ENCODE measurements at regions not wholly inside any gene's neighbourhood (a gene's known extent, or its start where the extent isn't known, plus 50 kb on each side); places are given as distances from the start of the nearest gene placed in this dataset.

GRCh38 chr12:125240717-125241116 is 175.5 kb downstream of the AACS start:
- TF ChIP-seq CTCF (IDR thresholded peaks at IDR 0.05) = no peak
- H3K27me3 ChIP-seq = peaks cover 17% of the 10 kb centered on the region
- H3K9me3 ChIP-seq = no peaks in the 10 kb centered on the region
- intact Hi-C loops (cut with DNase I) = no loop called here
- no peak for DNase-seq
- no peak overlapping the region for H3K4me3 ChIP-seq
- no peak overlapping the region for H3K27ac ChIP-seq
- ATAC-seq = no peak
- no peaks in the 10 kb centered on the region for H3K36me3 ChIP-seq
- no peaks in the 10 kb centered on the region for H3K4me1 ChIP-seq

GRCh38 chr12:125243811-125244210 is 178.6 kb downstream of the AACS start:
- Histone ChIP-seq H3K4me3 (no peak overlapping the region), H3K4me1 (no peaks in the 10 kb centered on the region), H3K9me3 (no peaks in the 10 kb centered on the region), H3K27ac (no peak overlapping the region), H3K27me3 (peaks cover 23% of the 10 kb centered on the region), H3K36me3 (no peaks in the 10 kb centered on the region)
- DNase-seq (no peak), ATAC-seq (no peak)
- no peak for TF ChIP-seq CTCF (IDR thresholded peaks at IDR 0.05)
- intact Hi-C loops (cut with DNase I) = no loop called here

DNA sequence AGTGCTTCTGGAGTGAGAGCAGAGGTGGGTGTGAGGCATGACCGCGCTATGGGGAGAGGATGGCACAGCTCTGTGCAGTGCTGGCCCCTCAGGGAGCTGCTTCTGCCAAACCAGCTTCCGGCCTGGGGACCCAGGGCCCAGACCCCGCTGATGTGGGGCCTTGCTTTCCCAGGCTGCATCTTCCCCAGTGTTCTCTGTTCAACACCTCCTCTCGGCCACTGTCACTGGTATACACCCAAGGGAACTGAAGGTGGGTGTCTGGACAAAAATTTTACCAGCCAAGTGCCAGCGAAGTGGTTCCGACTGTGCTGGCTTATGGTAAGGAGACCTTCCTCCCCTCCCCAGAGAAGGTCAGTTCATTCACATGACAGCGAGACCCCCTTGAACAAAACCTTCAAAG is 179.1 kb downstream of the AACS start:
- intact Hi-C loops (cut with DNase I) = no loop called here
- no peaks in the 10 kb centered on the region for H3K36me3 ChIP-seq
- H3K4me3 ChIP-seq = no peak overlapping the region
- no peak for TF ChIP-seq CTCF (IDR thresholded peaks at IDR 0.05)
- H3K27ac ChIP-seq = no peak overlapping the region
- DNase-seq = no peak
- H3K4me1 ChIP-seq = no peaks in the 10 kb centered on the region
- ATAC-seq = no peak
- no peaks in the 10 kb centered on the region for H3K9me3 ChIP-seq
- peaks cover 20% of the 10 kb centered on the region for H3K27me3 ChIP-seq

- DNase-seq (no peak), ATAC-seq (no peak)
- H3K27ac ChIP-seq = no peak overlapping the region
- no peaks in the 10 kb centered on the region for H3K9me3 ChIP-seq
- no peaks in the 10 kb centered on the region for H3K36me3 ChIP-seq
- TF ChIP-seq CTCF (IDR thresholded peaks at IDR 0.05) = no peak
- no peaks in the 10 kb centered on the region for H3K4me1 ChIP-seq
- H3K4me3 ChIP-seq = no peak overlapping the region
- peaks cover 28% of the 10 kb centered on the region for H3K27me3 ChIP-seq
- intact Hi-C loops (cut with DNase I) = no loop called here
Measured at GRCh38 chr12:125245581-125246557, 180.6 kb downstream of the AACS start.

DNA sequence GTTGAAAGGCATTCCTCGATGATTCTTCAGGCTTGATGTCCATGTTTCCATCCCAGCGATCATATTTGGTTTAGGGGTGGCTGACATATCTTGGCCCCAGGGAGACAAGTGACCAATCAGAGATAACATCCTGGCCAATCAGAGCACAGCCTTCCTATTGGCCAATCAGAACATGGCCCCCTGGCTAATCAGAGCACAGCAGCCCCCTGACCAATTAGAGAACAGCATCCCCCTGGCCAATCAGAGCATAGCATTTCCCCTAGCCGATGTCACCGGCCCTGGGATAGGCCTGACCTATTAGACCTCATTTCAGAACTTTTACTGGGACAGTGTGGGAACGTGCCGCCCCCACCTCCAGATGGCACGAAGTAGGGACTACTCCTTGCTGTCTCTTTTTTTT is 182.2 kb downstream of the AACS start:
- ATAC-seq (no peak), DNase-seq (no peak)
- H3K27ac ChIP-seq = no peak overlapping the region
- no peaks in the 10 kb centered on the region for H3K36me3 ChIP-seq
- H3K27me3 ChIP-seq = peaks cover 28% of the 10 kb centered on the region
- TF ChIP-seq CTCF (IDR thresholded peaks at IDR 0.05) = no peak
- no peaks in the 10 kb centered on the region for H3K4me1 ChIP-seq
- no peaks in the 10 kb centered on the region for H3K9me3 ChIP-seq
- no peak overlapping the region for H3K4me3 ChIP-seq
- intact Hi-C loops (cut with DNase I) = no loop called here

Data from upper lobe of right lung (tissue), 1 donor.